GM12892 (cell line): ENCODE measurements at regions not wholly inside any gene's neighbourhood (a gene's known extent, or its start where the extent isn't known, plus 50 kb on each side); places are given as distances from the start of the nearest gene placed in this dataset.
A peak's percentile ranks its signal among the peaks of the same experiment; 100 is the strongest.

Experiments used
- DNase-seq: peaks from one replicate; pipeline ENCODE4 v3.0.0; 2011; ENCODE audit not compliant: insufficient read length
- FAIRE-seq: peaks from 2 replicates; lab custom pipeline; 2011; peaks lifted over from hg19 to GRCh38; lab: Jason Lieb, UNC
- POLR2A ChIP-seq: IDR thresholded peaks from 2 replicates; pipeline ENCODE4 v1.6.1; 2011; ENCODE audit warnings: low read depth, low read length, control low read depth
- POLR2AphosphoS5 ChIP-seq: IDR thresholded peaks from 2 replicates; pipeline ENCODE4 v1.6.1; 2011; ENCODE audit warnings: low read depth, low read length, control low read depth
- TAF1 ChIP-seq: IDR thresholded peaks from 2 replicates; pipeline ENCODE4 v1.6.1; 2011; ENCODE audit warnings: low read depth, mild to moderate bottlenecking, control low read depth, low read length, borderline replicate concordance

- DNase-seq, result no peak
- TF ChIP-seq POLR2A (no peak), TAF1 (no peak), POLR2AphosphoS5 (no peak)
- FAIRE-seq, result peak; percentile 85
These were observed 364.0 kb upstream of the RBMS3 start for GRCh38 chr3:28916713-28917499.

DNA sequence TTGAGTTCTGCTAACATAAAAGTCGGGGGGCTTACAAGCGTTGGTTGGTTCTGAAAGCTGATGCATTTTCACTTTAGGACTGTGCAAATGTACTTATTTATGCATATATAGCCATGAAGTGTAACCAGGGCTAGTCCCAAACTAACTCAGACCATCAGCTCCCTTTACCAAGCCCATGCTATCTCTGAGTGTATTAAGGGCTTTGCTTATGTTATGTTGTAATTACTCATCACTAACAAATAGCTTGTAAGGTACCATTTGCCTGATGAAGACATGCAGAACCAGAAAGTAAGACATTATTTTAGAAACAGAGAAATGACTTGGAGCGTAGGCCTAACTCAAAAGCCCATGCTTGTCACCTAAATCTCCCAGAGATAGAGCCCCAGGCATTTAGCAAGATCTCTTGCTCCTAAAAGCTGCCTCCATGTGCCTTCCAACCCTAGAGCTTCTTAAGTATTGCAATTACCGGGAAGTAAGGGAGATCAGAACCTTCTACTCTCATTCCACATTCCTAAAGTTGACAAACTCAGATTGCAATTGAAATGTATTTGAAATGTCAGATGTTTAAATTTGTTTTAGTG is 362.9 kb upstream of the RBMS3 start:
- FAIRE-seq, result no peak
- TF ChIP-seq POLR2AphosphoS5 (no peak), POLR2A (no peak), TAF1 (no peak)
- DNase-seq, result no peak

GRCh38 chr3:28922376-28922775 is 358.5 kb upstream of the RBMS3 start:
- FAIRE-seq (no peak), DNase-seq (no peak)
- TF ChIP-seq TAF1, result no peak
- TF ChIP-seq POLR2A, result no peak
- no peak for TF ChIP-seq POLR2AphosphoS5

DNA sequence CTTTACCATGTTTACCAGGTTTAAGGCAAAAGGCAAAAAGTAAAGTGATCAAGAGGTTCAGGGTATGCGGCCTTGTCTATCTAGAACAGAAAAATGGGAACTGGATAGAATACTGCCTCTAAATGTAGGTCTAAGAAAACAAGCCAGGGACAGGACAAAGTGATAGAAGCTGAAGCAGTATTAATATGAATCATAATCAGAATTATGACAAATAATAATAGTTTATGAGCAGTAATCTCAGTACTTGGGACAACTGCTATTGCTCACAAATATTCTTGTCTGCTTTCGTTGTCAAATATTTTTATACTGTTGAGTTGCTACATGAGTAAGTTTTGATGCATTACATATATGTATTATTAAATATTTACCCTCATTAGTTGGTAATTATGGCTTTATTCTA is 356.9 kb upstream of the RBMS3 start:
- TF ChIP-seq POLR2AphosphoS5 (no peak), POLR2A (no peak), TAF1 (no peak)
- FAIRE-seq (no peak), DNase-seq (no peak)

DNA sequence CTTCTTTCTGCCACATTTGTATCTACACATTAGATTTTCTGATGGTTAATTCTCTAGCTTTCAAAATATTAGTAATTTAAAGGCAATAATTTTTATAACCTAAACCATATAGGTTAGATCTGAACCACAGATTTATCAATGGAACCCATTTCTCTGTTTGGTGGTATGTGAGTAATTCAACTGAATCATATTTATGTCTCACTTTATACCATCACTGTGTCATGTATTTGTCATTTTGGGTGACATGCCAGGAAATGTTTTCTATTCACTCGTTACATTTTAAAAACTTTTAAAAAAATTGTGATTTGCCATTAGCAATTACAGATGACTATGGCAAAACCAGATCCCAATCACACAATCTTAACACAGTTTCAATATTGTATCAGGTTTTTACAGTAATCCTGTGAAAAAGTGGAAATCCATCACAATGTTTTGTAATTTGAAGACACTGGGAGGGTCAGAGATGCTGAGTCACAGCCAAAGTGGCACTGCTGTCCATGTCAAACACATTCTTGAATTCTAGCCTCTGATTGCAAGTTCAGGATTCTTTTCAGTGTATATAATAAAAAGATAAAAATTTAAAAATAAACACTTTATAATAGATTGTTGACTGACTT is 356.0 kb upstream of the RBMS3 start:
- DNase-seq (no peak), FAIRE-seq (no peak)
- no peak for TF ChIP-seq TAF1

DNA sequence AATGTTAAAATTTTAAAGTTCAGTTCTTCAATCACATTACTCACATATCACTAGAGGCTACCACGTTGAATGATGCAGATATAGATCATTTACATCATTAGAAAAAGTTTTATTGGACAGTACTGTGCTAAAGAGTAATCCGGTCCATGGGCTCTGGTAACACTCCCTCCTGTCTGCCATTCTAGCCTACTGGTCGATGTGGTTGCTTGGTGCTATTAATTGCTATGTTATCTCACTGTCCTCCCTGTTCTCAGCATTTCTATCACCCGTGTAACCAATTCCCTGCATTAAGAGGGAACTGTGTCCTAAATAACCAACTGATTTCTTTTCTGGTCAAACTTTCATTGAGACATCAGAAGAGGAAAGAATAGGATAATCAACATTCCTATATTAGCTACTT is 347.5 kb upstream of the RBMS3 start:
- no peak for TF ChIP-seq POLR2AphosphoS5
- no peak for TF ChIP-seq TAF1
- no peak for TF ChIP-seq POLR2A
- DNase-seq, result no peak
- no peak for FAIRE-seq

- FAIRE-seq, result no peak
- no peak for DNase-seq
- TF ChIP-seq POLR2AphosphoS5 (no peak), POLR2A (no peak), TAF1 (no peak)
These were observed 346.6 kb upstream of the RBMS3 start for GRCh38 chr3:28934126-28934813.

GRCh38 chr3:28935146-28935545 is 345.7 kb upstream of the RBMS3 start:
- no peak for FAIRE-seq
- no peak for DNase-seq
- TF ChIP-seq TAF1 (no peak), POLR2A (no peak), POLR2AphosphoS5 (no peak)

GRCh38 chr3:28936154-28936553 is 344.7 kb upstream of the RBMS3 start:
- FAIRE-seq (peak; percentile 27), DNase-seq (no peak)

DNA sequence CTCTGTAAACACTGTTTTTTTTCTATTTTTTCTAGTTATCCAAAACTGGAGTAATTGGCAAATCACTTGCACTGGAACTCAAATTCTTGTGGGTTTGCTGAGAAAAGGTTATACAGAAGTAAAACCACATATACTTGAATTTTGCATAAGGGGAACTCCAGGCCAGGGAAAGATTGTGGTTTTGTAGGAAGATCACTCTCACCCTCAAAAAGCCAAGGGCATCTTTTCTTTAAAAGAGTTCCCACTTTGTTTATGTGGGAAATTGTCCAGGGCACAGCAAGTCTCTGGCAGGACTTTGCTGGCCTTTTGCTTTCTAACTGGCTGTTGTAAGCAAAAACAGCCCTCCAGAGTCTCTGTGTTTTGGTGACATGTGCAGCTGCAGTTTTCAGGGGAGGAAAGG is 340.3 kb upstream of the RBMS3 start:
- DNase-seq (no peak), FAIRE-seq (peak; percentile 14)
- TF ChIP-seq POLR2A, result no peak
- TF ChIP-seq POLR2AphosphoS5, result no peak
- TF ChIP-seq TAF1, result no peak

More at GRCh38 chr3:28936154-28936553, 344.7 kb upstream of the RBMS3 start:
- TF ChIP-seq TAF1 (no peak), POLR2AphosphoS5 (no peak), POLR2A (no peak)

GRCh38 chr3:28940994-28941393 is 339.9 kb upstream of the RBMS3 start:
- FAIRE-seq (peak; percentile 33), DNase-seq (no peak)
- no peak for TF ChIP-seq POLR2A
- no peak for TF ChIP-seq POLR2AphosphoS5
- TF ChIP-seq TAF1, result no peak
